Smooth muscle cell (in vitro differentiated cells): ENCODE measurements at regions not wholly inside any gene's neighbourhood (a gene's known extent, or its start where the extent isn't known, plus 50 kb on each side); places are given as distances from the start of the nearest gene placed in this dataset.

Experiments used
- DNase-seq: peaks from one replicate; lab custom pipeline; 2025; ENCODE audit not compliant: unreplicated experiment; lab: John Stamatoyannopoulos, UW
- H2AFZ ChIP-seq: fragments of 200-600 bp; sonication (generic); 2 replicates; pipeline ENCODE4 v1.6.0; 2016; ENCODE audit warnings: antibody characterized with exemption, low read depth, mild to moderate bottlenecking
- H3F3A ChIP-seq: fragments of 200-600 bp; sonication (generic); 2 replicates; pipeline ENCODE4 v1.6.0; 2017; ENCODE audit warnings: antibody characterized with exemption, low read depth
- H3K27ac ChIP-seq: fragments of 200-600 bp; sonication (generic); 2 replicates; pipeline ENCODE4 v1.5.1; 2016; ENCODE audit warnings: low read depth, mild to moderate bottlenecking
- H3K27me3 ChIP-seq: fragments of 200-600 bp; sonication (generic); 2 replicates; pipeline ENCODE4 v1.6.1; 2016; ENCODE audit warnings: low read depth, mild to moderate bottlenecking
- H3K36me3 ChIP-seq: fragments of 200-600 bp; sonication (generic); 2 replicates; pipeline ENCODE4 v1.5.1; 2016; ENCODE audit warnings: low read depth
- H3K4me1 ChIP-seq: fragments of 200-600 bp; sonication (generic); 2 replicates; pipeline ENCODE4 v1.5.1; 2016; ENCODE audit warnings: low read depth
- H3K4me2 ChIP-seq: fragments of 200-600 bp; sonication (generic); 2 replicates; pipeline ENCODE4 v1.6.0; 2016; ENCODE audit warnings: mild to moderate bottlenecking
- H3K4me3 ChIP-seq: fragments of 200-600 bp; sonication (generic); 2 replicates; pipeline ENCODE4 v1.5.1; 2016; ENCODE audit warnings: mild to moderate bottlenecking
- H3K79me2 ChIP-seq: fragments of 200-600 bp; sonication (generic); 2 replicates; pipeline ENCODE4 v1.6.0; 2016; ENCODE audit warnings: low read depth, mild to moderate bottlenecking
- H3K9ac ChIP-seq: fragments of 200-600 bp; sonication (generic); 2 replicates; pipeline ENCODE4 v1.6.0; 2016; ENCODE audit warnings: low read depth
- H3K9me3 ChIP-seq: fragments of 200-600 bp; sonication (generic); replicated peaks from 2 replicates; pipeline ENCODE4 v1.5.1; 2016; ENCODE audit warnings: low read depth
- H4K20me1 ChIP-seq: fragments of 200-600 bp; sonication (generic); 2 replicates; pipeline ENCODE4 v1.6.0; 2016; ENCODE audit warnings: low read depth
- CTCF ChIP-seq: fragments of 200-600 bp; sonication (generic); IDR thresholded peaks from 2 replicates; pipeline ENCODE4 v1.5.1; 2017; ENCODE audit warnings: borderline replicate concordance, mild to moderate bottlenecking, antibody characterized with exemption; ENCODE audit not compliant: insufficient read depth, poor library complexity, severe bottlenecking
- WGBS: methylation state at CpG from one replicate; pipeline ENCODE4 v1.1.7; 2016; ENCODE audit warnings: low lambda C conversion rate; 5-methylcytosine and 5-hydroxymethylcytosine counted together

- no peaks in the 10 kb centered on the region for H3K27me3 ChIP-seq
- no peak overlapping the region for H3K27ac ChIP-seq
- 21% methylated on average over 3 of the region's 3 CpGs for whole genome bisulfite sequencing
- DNase-seq = no peak
- H3K4me3 ChIP-seq = no peak overlapping the region
- no peak overlapping the region for H2AFZ ChIP-seq
- no peaks in the 10 kb centered on the region for H3K79me2 ChIP-seq
- TF ChIP-seq CTCF = no peak
- H3K9ac ChIP-seq = no peak overlapping the region
- peaks cover 3% of the 10 kb centered on the region for H3K4me1 ChIP-seq
- no peaks in the 10 kb centered on the region for H3K9me3 ChIP-seq
- no peaks in the 10 kb centered on the region for H4K20me1 ChIP-seq
- no peaks in the 10 kb centered on the region for H3K36me3 ChIP-seq
- no peak overlapping the region for H3K4me2 ChIP-seq
- H3F3A ChIP-seq = no peaks in the 10 kb centered on the region
Measured at GRCh38 chr10:125455855-125456254, 227.1 kb downstream of the TEX36 start.

DNA sequence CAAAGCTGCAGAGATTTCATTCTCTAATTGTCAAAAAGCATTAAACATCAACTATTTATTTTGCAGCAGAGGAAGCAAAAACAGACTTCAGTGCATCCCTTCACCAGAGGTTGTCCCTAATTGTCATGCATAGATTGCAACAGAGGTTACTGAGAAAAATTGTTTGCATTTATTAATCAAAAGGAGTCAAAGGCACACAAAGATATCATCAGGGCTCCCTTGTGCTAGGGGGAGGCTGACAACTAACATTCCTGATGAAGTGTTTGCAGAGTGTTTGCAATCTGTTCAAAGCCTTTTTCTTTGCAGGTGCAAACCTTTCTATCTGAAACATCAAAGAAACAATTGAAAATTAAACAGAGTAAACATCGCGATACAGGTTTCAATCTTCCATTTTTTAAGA is 227.5 kb downstream of the TEX36 start:
- 20% methylated on average over 2 of the region's 2 CpGs for WGBS
- Histone ChIP-seq H3K4me2 (no peak overlapping the region), H3K36me3 (no peaks in the 10 kb centered on the region), H3K27me3 (no peaks in the 10 kb centered on the region), H4K20me1 (no peaks in the 10 kb centered on the region), H3K27ac (no peak overlapping the region), H3K4me1 (peaks cover 3% of the 10 kb centered on the region), H2AFZ (no peak overlapping the region), H3K79me2 (no peaks in the 10 kb centered on the region), H3K9ac (no peak overlapping the region), H3F3A (no peaks in the 10 kb centered on the region), H3K4me3 (no peak overlapping the region), H3K9me3 (no peaks in the 10 kb centered on the region)
- no peak for DNase-seq
- TF ChIP-seq CTCF = no peak

- no peaks in the 10 kb centered on the region for H3K36me3 ChIP-seq
- WGBS = 94% methylated on average over 10 of the region's 10 CpGs
- no peaks in the 10 kb centered on the region for H3K9me3 ChIP-seq
- H3K27me3 ChIP-seq = no peaks in the 10 kb centered on the region
- no peak overlapping the region for H3K9ac ChIP-seq
- H3K4me3 ChIP-seq = no peak overlapping the region
- no peak overlapping the region for H3K4me2 ChIP-seq
- no peaks in the 10 kb centered on the region for H3K79me2 ChIP-seq
- H3F3A ChIP-seq = no peaks in the 10 kb centered on the region
- no peak for DNase-seq
- H3K27ac ChIP-seq = no peak overlapping the region
- no peak overlapping the region for H2AFZ ChIP-seq
- TF ChIP-seq CTCF = no peak
- H3K4me1 ChIP-seq = peaks cover 3% of the 10 kb centered on the region
- no peaks in the 10 kb centered on the region for H4K20me1 ChIP-seq
Measured at GRCh38 chr10:125451319-125451718, 231.6 kb downstream of the TEX36 start.

DNA sequence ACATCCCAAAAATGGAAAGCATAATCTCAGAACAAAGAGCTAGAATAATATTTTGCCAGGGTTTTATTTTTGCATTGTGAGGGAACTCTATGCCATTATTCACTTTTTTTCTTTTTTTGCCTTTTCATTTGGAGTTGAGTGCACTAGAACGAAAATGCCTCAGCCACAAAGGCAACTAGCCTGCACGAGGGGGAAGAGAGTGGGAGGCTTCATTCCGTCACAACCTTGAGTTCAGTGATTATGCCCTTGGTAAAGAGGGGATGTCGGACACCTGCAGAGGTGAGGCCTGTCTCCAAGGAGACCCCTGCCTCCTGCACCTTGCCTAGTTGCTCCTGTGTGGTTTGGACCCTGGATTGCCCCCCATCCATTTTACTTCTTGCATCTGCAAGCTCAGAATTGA is 232.7 kb downstream of the TEX36 start:
- no peaks in the 10 kb centered on the region for H3K79me2 ChIP-seq
- H2AFZ ChIP-seq = no peak overlapping the region
- H3K27ac ChIP-seq = no peak overlapping the region
- 88% methylated on average over 4 of the region's 4 CpGs for WGBS
- DNase-seq = no peak
- no peaks in the 10 kb centered on the region for H4K20me1 ChIP-seq
- no peaks in the 10 kb centered on the region for H3K4me1 ChIP-seq
- no peaks in the 10 kb centered on the region for H3K36me3 ChIP-seq
- H3K4me2 ChIP-seq = no peak overlapping the region
- H3K27me3 ChIP-seq = no peaks in the 10 kb centered on the region
- no peak overlapping the region for H3K9ac ChIP-seq
- TF ChIP-seq CTCF = no peak
- no peaks in the 10 kb centered on the region for H3K9me3 ChIP-seq
- H3F3A ChIP-seq = no peaks in the 10 kb centered on the region
- H3K4me3 ChIP-seq = no peak overlapping the region
